ENCODE measurements at regions not wholly inside any gene's neighbourhood (a gene's known extent, or its start where the extent isn't known, plus 50 kb on each side); places are given as distances from the start of the nearest gene placed in this dataset.

- no peak overlapping the region for H3K27ac ChIP-seq (ENCODE audit: low read depth, low read length)
- peaks cover under 1% of the 10 kb centered on the region; the same call in 1 of the 2 replicates for H3K27me3 ChIP-seq (ENCODE audit: insufficient read depth, low read length)
- WGBS: 100% methylated on average over 2 of the region's 2 CpGs
- no peaks in the 10 kb centered on the region for H3K36me3 ChIP-seq (ENCODE audit: insufficient read depth, low read length)
- no peak overlapping the region for H3K4me3 ChIP-seq (ENCODE audit: low read length)
- H3K4me1 ChIP-seq (ENCODE audit: insufficient read depth, low read length): no peaks in the 10 kb centered on the region
- H3K9ac ChIP-seq (ENCODE audit: low read depth, low read length): no peak overlapping the region
- H3K9me3 ChIP-seq (ENCODE audit: insufficient read depth, low read depth, low read length): peaks cover 7% of the 10 kb centered on the region; the same call in 1 of the 2 replicates
Measured at GRCh38 chr9:20117986-20118385, 329.1 kb upstream of the SLC24A2 start.

DNA sequence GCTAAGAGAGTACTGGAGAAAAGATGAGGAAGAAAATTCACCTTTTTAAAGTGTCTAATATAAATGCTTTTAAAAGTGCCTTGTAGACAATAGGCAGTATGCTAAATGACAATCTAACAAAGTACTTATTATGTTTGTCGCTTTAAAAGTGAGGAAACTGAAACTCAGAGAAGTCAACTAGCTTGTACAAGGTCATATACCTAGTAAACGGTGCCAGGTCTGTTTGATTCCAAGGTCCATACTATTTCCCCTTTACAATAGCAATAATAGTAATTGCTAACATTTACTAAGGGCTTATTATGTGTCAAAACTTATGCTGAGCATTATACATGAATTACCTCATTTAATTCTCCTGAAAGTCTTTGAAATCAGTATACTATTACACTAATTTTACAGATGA is 328.6 kb upstream of the SLC24A2 start:
- 85% methylated on average over 2 of the region's 2 CpGs for WGBS
- Histone ChIP-seq H3K36me3 (ENCODE audit: insufficient read depth, low read length) (no peaks in the 10 kb centered on the region), H3K27ac (ENCODE audit: low read depth, low read length) (no peak overlapping the region)

DNA sequence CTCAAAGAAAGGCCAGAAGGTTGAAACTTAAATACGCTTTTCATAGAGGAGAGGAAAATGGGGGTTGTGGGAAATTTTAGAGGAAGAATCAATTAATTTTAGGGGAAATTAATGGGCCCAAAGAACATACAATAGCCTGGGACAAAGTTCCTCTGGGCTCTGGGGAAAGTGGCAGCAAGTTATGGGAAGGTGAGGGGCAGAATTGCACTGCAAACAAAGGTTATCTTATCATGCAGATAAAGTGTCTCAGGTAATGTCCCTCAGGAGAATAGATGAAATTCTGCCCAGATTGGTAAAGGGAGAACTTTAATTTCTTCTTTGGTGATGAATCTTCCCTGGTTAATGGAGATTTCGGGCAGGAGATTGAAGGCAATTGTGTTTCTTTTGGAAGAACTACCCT is 326.1 kb upstream of the SLC24A2 start:
- WGBS: 96% methylated on average over 2 of the region's 2 CpGs

More for the DNA sequence above, 328.6 kb upstream of the SLC24A2 start:
- Histone ChIP-seq H3K27me3 (ENCODE audit: insufficient read depth, low read length) (peaks cover 3% of the 10 kb centered on the region; the same call in 1 of the 2 replicates), H3K4me1 (ENCODE audit: insufficient read depth, low read length) (peaks cover under 1% of the 10 kb centered on the region), H3K9me3 (ENCODE audit: insufficient read depth, low read depth, low read length) (peaks cover 7% of the 10 kb centered on the region; the same call in 1 of the 2 replicates), H3K9ac (ENCODE audit: low read depth, low read length) (no peak overlapping the region), H3K4me3 (ENCODE audit: low read length) (no peak overlapping the region)

GRCh38 chr9:20112205-20112783 is 323.5 kb upstream of the SLC24A2 start:
- H3K4me1 ChIP-seq (ENCODE audit: insufficient read depth, low read length): peaks cover 27% of the 10 kb centered on the region
- no peaks in the 10 kb centered on the region for H3K36me3 ChIP-seq (ENCODE audit: insufficient read depth, low read length)
- no peak overlapping the region for H3K4me3 ChIP-seq (ENCODE audit: low read length)
- 83% methylated on average over 7 of the region's 7 CpGs for WGBS
- H3K27ac ChIP-seq (ENCODE audit: low read depth, low read length): no peak overlapping the region
- peaks cover 7% of the 10 kb centered on the region; the same call in 1 of the 2 replicates for H3K27me3 ChIP-seq (ENCODE audit: insufficient read depth, low read length)
- H3K9ac ChIP-seq (ENCODE audit: low read depth, low read length): no peak overlapping the region
- H3K9me3 ChIP-seq (ENCODE audit: insufficient read depth, low read depth, low read length): peaks cover 7% of the 10 kb centered on the region; the same call in 1 of the 2 replicates

More for the DNA sequence above, 326.1 kb upstream of the SLC24A2 start:
- Histone ChIP-seq H3K4me1 (ENCODE audit: insufficient read depth, low read length) (peaks cover 26% of the 10 kb centered on the region), H3K27ac (ENCODE audit: low read depth, low read length) (no peak overlapping the region), H3K9ac (ENCODE audit: low read depth, low read length) (no peak overlapping the region), H3K27me3 (ENCODE audit: insufficient read depth, low read length) (peaks cover 6% of the 10 kb centered on the region; the same call in 1 of the 2 replicates), H3K36me3 (ENCODE audit: insufficient read depth, low read length) (no peaks in the 10 kb centered on the region), H3K4me3 (ENCODE audit: low read length) (no peak overlapping the region), H3K9me3 (ENCODE audit: insufficient read depth, low read depth, low read length) (peaks cover 7% of the 10 kb centered on the region; the same call in 1 of the 2 replicates)

GRCh38 chr9:20111173-20111843 is 322.5 kb upstream of the SLC24A2 start:
- 48% methylated on average over 3 of the region's 3 CpGs for WGBS
- Histone ChIP-seq H3K4me3 (ENCODE audit: low read length) (no peak overlapping the region), H3K27me3 (ENCODE audit: insufficient read depth, low read length) (peaks cover 7% of the 10 kb centered on the region; the same call in 1 of the 2 replicates), H3K9ac (ENCODE audit: low read depth, low read length) (no peak overlapping the region), H3K27ac (ENCODE audit: low read depth, low read length) (peak overlapping the region; percentile 59; the same call in 1 of the 2 replicates), H3K9me3 (ENCODE audit: insufficient read depth, low read depth, low read length) (peaks cover 7% of the 10 kb centered on the region; the same call in 1 of the 2 replicates), H3K4me1 (ENCODE audit: insufficient read depth, low read length) (peaks cover 27% of the 10 kb centered on the region), H3K36me3 (ENCODE audit: insufficient read depth, low read length) (no peaks in the 10 kb centered on the region)

DNA sequence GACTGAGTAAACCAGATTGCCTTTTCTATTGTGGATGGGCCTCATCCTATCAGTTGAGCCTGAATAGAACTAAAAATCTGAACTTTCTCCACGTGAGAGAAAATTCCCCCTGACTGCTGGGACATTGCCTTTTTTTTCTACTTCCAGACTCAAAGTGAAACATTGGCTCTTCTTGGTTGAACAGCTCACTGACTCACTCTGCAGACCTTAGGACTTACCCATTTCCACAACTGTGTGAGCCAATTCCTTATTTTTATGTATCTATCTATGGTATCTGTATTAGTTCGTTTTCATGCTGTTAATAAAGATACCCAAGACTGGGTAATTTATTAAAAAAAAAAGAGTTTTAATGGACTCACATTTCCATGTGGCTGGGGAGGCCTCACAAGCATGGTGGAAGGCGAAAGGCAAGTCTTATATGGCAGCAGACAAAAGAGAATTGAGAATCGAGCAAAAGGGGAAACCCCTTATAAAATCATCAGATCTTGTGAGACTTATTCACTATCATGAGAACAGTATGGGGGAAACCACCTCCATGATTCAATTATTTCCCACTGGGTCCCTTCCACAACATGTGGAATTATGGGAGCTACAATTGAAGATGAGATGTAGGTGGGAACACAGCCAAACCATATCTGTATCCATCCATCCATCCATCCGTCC is 306.7 kb upstream of the SLC24A2 start:
- Histone ChIP-seq H3K36me3 (ENCODE audit: insufficient read depth, low read length) (no peaks in the 10 kb centered on the region), H3K27ac (ENCODE audit: low read depth, low read length) (no peak overlapping the region), H3K9ac (ENCODE audit: low read depth, low read length) (no peak overlapping the region), H3K4me3 (ENCODE audit: low read length) (no peak overlapping the region), H3K27me3 (ENCODE audit: insufficient read depth, low read length) (no peaks in the 10 kb centered on the region), H3K4me1 (ENCODE audit: insufficient read depth, low read length) (no peaks in the 10 kb centered on the region), H3K9me3 (ENCODE audit: insufficient read depth, low read depth, low read length) (no peaks in the 10 kb centered on the region)
- 98% methylated on average over 4 of the region's 5 CpGs for WGBS

DNA sequence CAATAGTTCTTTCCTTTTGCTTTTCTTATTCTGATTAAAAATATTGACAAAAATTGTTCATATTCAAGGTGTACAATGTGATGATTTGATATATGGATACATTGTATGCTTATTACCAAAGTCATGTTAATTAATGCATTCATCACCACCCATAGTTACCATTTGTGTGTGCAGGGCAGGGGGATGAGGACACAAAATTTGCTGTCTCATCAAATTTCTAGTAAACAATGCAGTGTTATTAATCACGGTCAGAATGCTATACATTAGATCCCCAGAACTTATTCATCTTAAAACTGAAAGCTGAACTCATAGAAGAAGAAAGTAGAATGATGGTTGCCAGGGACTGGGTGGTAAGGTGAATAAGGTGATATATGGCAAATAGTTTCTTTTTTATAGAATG is 303.7 kb upstream of the SLC24A2 start:
- H3K27ac ChIP-seq (ENCODE audit: low read depth, low read length): no peak overlapping the region
- H3K36me3 ChIP-seq (ENCODE audit: insufficient read depth, low read length): no peaks in the 10 kb centered on the region
- no peak overlapping the region for H3K4me3 ChIP-seq (ENCODE audit: low read length)
- no peaks in the 10 kb centered on the region for H3K4me1 ChIP-seq (ENCODE audit: insufficient read depth, low read length)
- H3K9me3 ChIP-seq (ENCODE audit: insufficient read depth, low read depth, low read length): no peaks in the 10 kb centered on the region
- WGBS: 100% methylated on average over 1 of the region's 1 CpG
- no peak overlapping the region for H3K9ac ChIP-seq (ENCODE audit: low read depth, low read length)
- H3K27me3 ChIP-seq (ENCODE audit: insufficient read depth, low read length): no peaks in the 10 kb centered on the region

DNA sequence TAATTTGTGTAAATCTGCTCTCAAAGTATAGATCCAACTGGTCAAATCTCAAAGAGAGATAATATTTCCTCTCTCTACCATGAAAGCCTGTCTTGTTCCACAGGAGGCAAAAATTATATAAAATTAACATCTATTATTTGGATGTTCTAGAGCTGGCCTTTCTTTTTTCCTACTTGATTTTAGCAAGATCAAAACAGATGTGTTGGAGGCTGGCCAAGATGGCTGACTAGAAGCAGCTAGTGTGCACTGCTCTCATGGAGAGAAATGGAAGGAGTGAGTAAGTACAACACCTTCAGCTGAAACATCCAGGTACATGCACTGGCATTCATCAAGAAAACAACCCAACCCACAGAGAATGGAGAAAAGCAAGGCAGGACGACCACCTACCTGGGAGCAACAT is 298.6 kb upstream of the SLC24A2 start:
- Histone ChIP-seq H3K9me3 (ENCODE audit: insufficient read depth, low read depth, low read length) (no peaks in the 10 kb centered on the region), H3K36me3 (ENCODE audit: insufficient read depth, low read length) (no peaks in the 10 kb centered on the region), H3K9ac (ENCODE audit: low read depth, low read length) (no peak overlapping the region), H3K27me3 (ENCODE audit: insufficient read depth, low read length) (no peaks in the 10 kb centered on the region), H3K4me1 (ENCODE audit: insufficient read depth, low read length) (no peaks in the 10 kb centered on the region), H3K4me3 (ENCODE audit: low read length) (no peak overlapping the region), H3K27ac (ENCODE audit: low read depth, low read length) (no peak overlapping the region)
- 95% methylated on average over 1 of the region's 1 CpG for WGBS

- Histone ChIP-seq H3K9ac (ENCODE audit: low read depth, low read length) (no peak overlapping the region), H3K27ac (ENCODE audit: low read depth, low read length) (no peak overlapping the region), H3K4me1 (ENCODE audit: insufficient read depth, low read length) (no peaks in the 10 kb centered on the region), H3K27me3 (ENCODE audit: insufficient read depth, low read length) (no peaks in the 10 kb centered on the region), H3K36me3 (ENCODE audit: insufficient read depth, low read length) (no peaks in the 10 kb centered on the region), H3K9me3 (ENCODE audit: insufficient read depth, low read depth, low read length) (no peaks in the 10 kb centered on the region), H3K4me3 (ENCODE audit: low read length) (no peak overlapping the region)
- 100% methylated on average over 1 of the region's 1 CpG for WGBS
Measured at GRCh38 chr9:20085842-20086241, 297.0 kb upstream of the SLC24A2 start.

- Histone ChIP-seq H3K36me3 (ENCODE audit: insufficient read depth, low read length) (no peaks in the 10 kb centered on the region), H3K27me3 (ENCODE audit: insufficient read depth, low read length) (no peaks in the 10 kb centered on the region), H3K4me1 (ENCODE audit: insufficient read depth, low read length) (no peaks in the 10 kb centered on the region), H3K4me3 (ENCODE audit: low read length) (no peak overlapping the region), H3K27ac (ENCODE audit: low read depth, low read length) (no peak overlapping the region), H3K9me3 (ENCODE audit: insufficient read depth, low read depth, low read length) (no peaks in the 10 kb centered on the region), H3K9ac (ENCODE audit: low read depth, low read length) (no peak overlapping the region)
- 71% methylated on average over 1 of the region's 2 CpGs for WGBS
Measured at GRCh38 chr9:20084125-20084524, 295.3 kb upstream of the SLC24A2 start.

DNA sequence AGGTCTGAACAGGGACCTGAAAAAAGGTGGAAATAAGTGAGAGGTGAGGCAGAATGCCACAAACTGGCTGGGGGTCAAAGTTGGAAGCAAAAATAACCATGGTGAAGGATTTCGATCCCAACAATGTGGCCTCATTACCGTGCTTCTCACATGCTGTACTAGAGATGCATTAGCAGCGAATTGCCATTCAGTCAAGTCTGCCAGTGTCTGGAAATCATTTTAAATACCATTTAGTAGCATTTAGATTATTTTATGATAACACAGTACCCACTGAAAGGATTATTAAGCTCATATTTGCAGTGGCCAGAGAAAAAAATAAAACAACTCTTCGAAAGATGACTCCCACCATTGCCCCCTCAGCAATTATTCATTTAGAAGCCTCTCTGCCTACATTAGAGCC is 294.6 kb upstream of the SLC24A2 start:
- 91% methylated on average over 4 of the region's 4 CpGs for WGBS
- H3K27ac ChIP-seq (ENCODE audit: low read depth, low read length): no peak overlapping the region
- H3K9me3 ChIP-seq (ENCODE audit: insufficient read depth, low read depth, low read length): no peaks in the 10 kb centered on the region
- H3K9ac ChIP-seq (ENCODE audit: low read depth, low read length): no peak overlapping the region
- no peaks in the 10 kb centered on the region for H3K27me3 ChIP-seq (ENCODE audit: insufficient read depth, low read length)
- no peaks in the 10 kb centered on the region for H3K36me3 ChIP-seq (ENCODE audit: insufficient read depth, low read length)
- no peaks in the 10 kb centered on the region for H3K4me1 ChIP-seq (ENCODE audit: insufficient read depth, low read length)
- H3K4me3 ChIP-seq (ENCODE audit: low read length): no peak overlapping the region
